ENCODE measurements at regions not wholly inside any gene's neighbourhood (a gene's known extent, or its start where the extent isn't known, plus 50 kb on each side); places are given as distances from the start of the nearest gene placed in this dataset.

- TF ChIP-seq CTCF (IDR thresholded peaks at IDR 0.05) (no peak), POLR2A (IDR thresholded peaks at IDR 0.05) (no peak)
These were observed 102.7 kb upstream of the UQCRFS1 start for GRCh38 chr19:29315556-29316190.
